ENCODE measurements at regions not wholly inside any gene's neighbourhood (a gene's known extent, or its start where the extent isn't known, plus 50 kb on each side); places are given as distances from the start of the nearest gene placed in this dataset.

DNA sequence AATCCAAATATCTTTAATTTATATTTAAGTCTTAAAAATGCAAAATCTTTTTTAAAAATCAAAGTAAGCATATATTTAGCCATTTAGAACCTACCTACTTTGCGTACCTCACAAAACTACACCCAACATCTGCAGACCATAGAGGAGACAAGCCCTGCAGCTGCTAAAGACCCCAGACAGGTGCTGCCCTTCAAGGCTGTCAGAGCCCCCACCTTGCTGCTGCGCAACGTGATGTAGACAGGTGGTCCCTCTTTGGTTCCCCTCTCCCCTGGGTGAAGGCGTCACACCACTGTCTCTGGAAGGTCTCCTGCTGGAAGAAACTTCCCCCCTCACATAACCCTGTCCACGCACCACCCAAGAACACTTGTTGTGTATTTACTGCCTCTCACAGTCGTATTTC lies 204.5 kb downstream of the ARRDC4 start:
- H3K27me3 ChIP-seq (replicated peaks; ENCODE audit: control insufficient read depth, insufficient read depth, low read length) = peaks cover 9% of the 10 kb centered on the region
- no peaks in the 10 kb centered on the region for H3K9me3 ChIP-seq (ENCODE audit: control insufficient read depth, low read length)
- DNase-seq (ENCODE audit: low read depth) = no peak
- H3K4me1 ChIP-seq (ENCODE audit: control insufficient read depth, insufficient read depth, low read length) = no peaks in the 10 kb centered on the region
- no peaks in the 10 kb centered on the region for H3K36me3 ChIP-seq (ENCODE audit: control insufficient read depth, insufficient read depth, low read length, severe bottlenecking)
- no peak overlapping the region for H3K4me3 ChIP-seq (ENCODE audit: low read length)
- no peak overlapping the region for H3K9ac ChIP-seq (ENCODE audit: low read length)

- no peak for DNase-seq (ENCODE audit: low read depth)
- Histone ChIP-seq H3K9ac (ENCODE audit: low read length) (no peak overlapping the region), H3K4me1 (ENCODE audit: control insufficient read depth, insufficient read depth, low read length) (no peaks in the 10 kb centered on the region), H3K36me3 (ENCODE audit: control insufficient read depth, insufficient read depth, low read length, severe bottlenecking) (no peaks in the 10 kb centered on the region), H3K9me3 (ENCODE audit: control insufficient read depth, low read length) (no peaks in the 10 kb centered on the region), H3K27me3 (replicated peaks; ENCODE audit: control insufficient read depth, insufficient read depth, low read length) (peaks cover 9% of the 10 kb centered on the region), H3K4me3 (ENCODE audit: low read length) (no peak overlapping the region)
Measured at GRCh38 chr15:98167722-98168268, 207.3 kb downstream of the ARRDC4 start.

DNA sequence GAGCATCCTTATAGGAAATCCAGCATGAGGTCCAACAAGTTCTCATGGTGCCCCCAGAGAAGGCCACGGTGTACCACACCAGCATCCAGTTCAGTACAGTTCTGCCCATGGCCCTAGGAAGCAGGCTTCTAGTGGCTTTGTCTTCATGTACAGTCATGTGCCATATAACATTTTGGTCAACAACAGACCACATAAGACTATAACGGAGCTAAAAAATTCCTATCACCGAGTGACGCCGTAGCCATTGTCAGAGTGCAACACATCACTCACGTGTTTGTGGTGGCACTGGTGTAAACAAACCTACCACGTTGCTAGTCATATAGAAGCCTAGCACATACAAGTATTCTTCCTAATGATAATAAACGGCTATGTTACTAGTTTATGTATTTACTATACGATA lies 209.0 kb downstream of the ARRDC4 start:
- Histone ChIP-seq H3K4me3 (ENCODE audit: low read length) (no peak overlapping the region), H3K9me3 (ENCODE audit: control insufficient read depth, low read length) (no peaks in the 10 kb centered on the region), H3K9ac (ENCODE audit: low read length) (no peak overlapping the region), H3K36me3 (ENCODE audit: control insufficient read depth, insufficient read depth, low read length, severe bottlenecking) (no peaks in the 10 kb centered on the region), H3K27me3 (replicated peaks; ENCODE audit: control insufficient read depth, insufficient read depth, low read length) (peaks cover 9% of the 10 kb centered on the region), H3K4me1 (ENCODE audit: control insufficient read depth, insufficient read depth, low read length) (no peaks in the 10 kb centered on the region)
- no peak for DNase-seq (ENCODE audit: low read depth)

GRCh38 chr15:98174286-98174685 lies 213.8 kb downstream of the ARRDC4 start:
- Histone ChIP-seq H3K4me3 (ENCODE audit: low read length) (no peak overlapping the region), H3K36me3 (ENCODE audit: control insufficient read depth, insufficient read depth, low read length, severe bottlenecking) (no peaks in the 10 kb centered on the region), H3K9me3 (ENCODE audit: control insufficient read depth, low read length) (no peaks in the 10 kb centered on the region), H3K4me1 (ENCODE audit: control insufficient read depth, insufficient read depth, low read length) (no peaks in the 10 kb centered on the region), H3K27me3 (replicated peaks; ENCODE audit: control insufficient read depth, insufficient read depth, low read length) (peaks cover 10% of the 10 kb centered on the region), H3K9ac (ENCODE audit: low read length) (no peak overlapping the region)
- no peak for DNase-seq (ENCODE audit: low read depth)

DNA sequence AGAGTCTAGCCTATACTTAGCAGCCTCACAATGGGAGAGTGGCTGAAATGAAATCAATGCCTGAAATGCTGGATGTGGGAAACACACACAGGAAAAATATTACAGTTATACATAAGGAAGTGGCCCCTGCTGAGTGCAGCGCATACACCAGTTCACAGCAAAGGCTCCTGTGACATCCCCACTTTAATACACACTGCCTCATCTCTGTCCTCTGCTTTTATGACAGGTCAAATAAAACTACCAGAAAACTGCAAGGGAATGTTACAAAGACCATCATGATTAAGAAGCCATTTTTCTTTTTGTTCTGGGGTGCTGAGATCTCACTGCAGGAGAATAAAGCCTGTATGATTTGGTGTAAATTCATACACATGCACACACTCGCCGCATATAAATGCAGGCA lies 214.3 kb downstream of the ARRDC4 start:
- Histone ChIP-seq H3K4me1 (ENCODE audit: control insufficient read depth, insufficient read depth, low read length) (no peaks in the 10 kb centered on the region), H3K36me3 (ENCODE audit: control insufficient read depth, insufficient read depth, low read length, severe bottlenecking) (no peaks in the 10 kb centered on the region), H3K9ac (ENCODE audit: low read length) (no peak overlapping the region), H3K4me3 (ENCODE audit: low read length) (no peak overlapping the region), H3K9me3 (ENCODE audit: control insufficient read depth, low read length) (no peaks in the 10 kb centered on the region), H3K27me3 (replicated peaks; ENCODE audit: control insufficient read depth, insufficient read depth, low read length) (peaks cover 10% of the 10 kb centered on the region)
- no peak for DNase-seq (ENCODE audit: low read depth)

GRCh38 chr15:98177966-98178592 lies 217.6 kb downstream of the ARRDC4 start:
- Histone ChIP-seq H3K36me3 (ENCODE audit: control insufficient read depth, insufficient read depth, low read length, severe bottlenecking) (no peaks in the 10 kb centered on the region), H3K4me3 (ENCODE audit: low read length) (no peak overlapping the region), H3K9ac (ENCODE audit: low read length) (no peak overlapping the region), H3K9me3 (ENCODE audit: control insufficient read depth, low read length) (no peaks in the 10 kb centered on the region), H3K27me3 (replicated peaks; ENCODE audit: control insufficient read depth, insufficient read depth, low read length) (peaks cover 24% of the 10 kb centered on the region), H3K4me1 (ENCODE audit: control insufficient read depth, insufficient read depth, low read length) (no peaks in the 10 kb centered on the region)
- DNase-seq (ENCODE audit: low read depth) = peak; percentile 72

- Histone ChIP-seq H3K4me3 (ENCODE audit: low read length) (no peak overlapping the region), H3K9me3 (ENCODE audit: control insufficient read depth, low read length) (no peaks in the 10 kb centered on the region), H3K36me3 (ENCODE audit: control insufficient read depth, insufficient read depth, low read length, severe bottlenecking) (no peaks in the 10 kb centered on the region), H3K4me1 (ENCODE audit: control insufficient read depth, insufficient read depth, low read length) (no peaks in the 10 kb centered on the region), H3K9ac (ENCODE audit: low read length) (no peak overlapping the region), H3K27me3 (replicated peaks; ENCODE audit: control insufficient read depth, insufficient read depth, low read length) (peaks cover 27% of the 10 kb centered on the region)
- DNase-seq (ENCODE audit: low read depth) = no peak
Measured at GRCh38 chr15:98178861-98179260, 218.4 kb downstream of the ARRDC4 start.

DNA sequence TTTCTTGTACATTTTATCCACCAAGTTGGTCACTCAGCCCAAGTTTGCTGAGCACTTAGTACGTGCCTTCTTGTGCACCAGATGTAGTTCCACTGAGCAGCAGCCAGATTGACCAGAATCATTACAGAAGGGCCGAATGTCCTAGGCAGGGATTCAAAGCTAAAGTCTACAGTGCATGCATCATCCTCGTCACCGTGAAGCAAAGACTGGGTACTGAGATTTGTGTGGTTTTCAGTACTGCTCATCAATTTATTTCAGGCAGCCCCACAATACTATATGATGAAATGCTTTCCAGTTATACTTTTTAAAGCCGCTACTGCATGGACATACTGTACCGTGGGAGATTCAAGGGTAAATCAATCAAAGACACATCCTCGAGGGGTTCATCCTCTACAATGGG lies 227.0 kb downstream of the ARRDC4 start:
- Histone ChIP-seq H3K9ac (ENCODE audit: low read length) (no peak overlapping the region), H3K9me3 (ENCODE audit: control insufficient read depth, low read length) (peaks cover 3% of the 10 kb centered on the region), H3K4me1 (ENCODE audit: control insufficient read depth, insufficient read depth, low read length) (no peaks in the 10 kb centered on the region), H3K4me3 (ENCODE audit: low read length) (no peak overlapping the region), H3K27me3 (replicated peaks; ENCODE audit: control insufficient read depth, insufficient read depth, low read length) (peaks cover 11% of the 10 kb centered on the region), H3K36me3 (ENCODE audit: control insufficient read depth, insufficient read depth, low read length, severe bottlenecking) (no peaks in the 10 kb centered on the region)
- DNase-seq (ENCODE audit: low read depth) = no peak

DNA sequence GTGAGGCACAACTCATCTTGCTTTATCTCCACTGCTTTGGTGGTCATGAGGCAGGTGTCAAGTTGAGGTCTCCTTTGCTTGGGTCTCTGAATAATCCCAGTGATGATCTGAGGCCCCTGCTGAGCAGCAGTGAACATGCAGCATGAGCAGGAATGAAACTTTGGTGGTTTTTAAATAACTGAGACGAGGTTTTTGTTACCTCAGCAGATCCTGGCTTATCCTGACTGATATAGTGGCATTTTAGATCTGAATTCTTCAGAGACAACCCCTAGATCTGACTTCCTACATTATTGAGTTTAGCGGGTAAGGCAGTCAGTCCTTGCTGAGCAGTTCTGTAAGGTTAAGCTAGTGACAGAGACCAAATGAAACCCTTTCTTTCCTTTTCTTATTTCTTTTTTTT lies 230.4 kb downstream of the ARRDC4 start:
- DNase-seq (ENCODE audit: low read depth) = no peak
- peaks cover 3% of the 10 kb centered on the region for H3K9me3 ChIP-seq (ENCODE audit: control insufficient read depth, low read length)
- H3K36me3 ChIP-seq (ENCODE audit: control insufficient read depth, insufficient read depth, low read length, severe bottlenecking) = no peaks in the 10 kb centered on the region
- no peak overlapping the region for H3K9ac ChIP-seq (ENCODE audit: low read length)
- H3K4me3 ChIP-seq (ENCODE audit: low read length) = no peak overlapping the region
- H3K4me1 ChIP-seq (ENCODE audit: control insufficient read depth, insufficient read depth, low read length) = no peaks in the 10 kb centered on the region
- H3K27me3 ChIP-seq (replicated peaks; ENCODE audit: control insufficient read depth, insufficient read depth, low read length) = no peaks in the 10 kb centered on the region

DNA sequence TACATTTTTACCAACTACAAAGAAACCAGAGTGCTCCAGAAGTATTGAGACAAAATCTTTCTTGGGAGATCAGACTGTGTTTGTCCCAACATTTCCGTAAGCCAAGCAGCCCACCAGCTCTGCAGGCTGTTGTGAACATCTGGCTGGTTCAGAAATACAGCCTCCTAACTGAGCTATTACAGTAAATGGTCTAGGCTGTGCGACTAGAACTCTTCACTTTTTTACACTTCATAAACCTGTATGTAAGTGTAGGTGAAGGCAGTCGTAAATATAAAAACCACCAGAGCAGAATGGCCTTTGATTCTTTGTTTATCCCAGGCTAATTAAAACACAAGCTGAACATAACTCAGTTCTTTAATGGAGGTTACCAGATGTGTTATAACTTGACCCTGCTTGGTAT lies 235.3 kb downstream of the ARRDC4 start:
- Histone ChIP-seq H3K27me3 (replicated peaks; ENCODE audit: control insufficient read depth, insufficient read depth, low read length) (peaks cover 8% of the 10 kb centered on the region), H3K36me3 (ENCODE audit: control insufficient read depth, insufficient read depth, low read length, severe bottlenecking) (no peaks in the 10 kb centered on the region), H3K4me3 (ENCODE audit: low read length) (no peak overlapping the region), H3K9me3 (ENCODE audit: control insufficient read depth, low read length) (peaks cover 3% of the 10 kb centered on the region), H3K4me1 (ENCODE audit: control insufficient read depth, insufficient read depth, low read length) (no peaks in the 10 kb centered on the region), H3K9ac (ENCODE audit: low read length) (no peak overlapping the region)
- DNase-seq (ENCODE audit: low read depth) = no peak

DNA sequence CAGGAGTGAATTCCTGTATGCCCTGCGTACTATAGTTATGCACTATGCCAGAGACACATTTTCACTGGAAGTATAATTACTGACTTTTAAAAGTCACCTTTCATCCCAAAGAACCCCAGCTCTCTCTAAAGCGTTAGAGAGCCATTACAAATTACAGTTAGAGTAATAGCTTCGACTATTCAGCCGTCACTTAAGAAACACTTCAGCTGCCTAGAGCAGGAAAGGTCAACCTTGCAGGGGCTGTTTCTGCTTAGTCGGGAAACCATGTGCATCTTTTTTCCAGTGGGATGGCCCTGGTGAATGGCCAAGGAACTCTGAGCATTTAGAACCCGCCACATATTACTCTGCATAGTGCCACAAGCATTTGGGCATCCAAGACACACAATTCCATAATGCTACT lies 235.9 kb downstream of the ARRDC4 start:
- no peaks in the 10 kb centered on the region for H3K9me3 ChIP-seq (ENCODE audit: control insufficient read depth, low read length)
- peaks cover 8% of the 10 kb centered on the region for H3K27me3 ChIP-seq (replicated peaks; ENCODE audit: control insufficient read depth, insufficient read depth, low read length)
- H3K4me3 ChIP-seq (ENCODE audit: low read length) = no peak overlapping the region
- no peak for DNase-seq (ENCODE audit: low read depth)
- H3K36me3 ChIP-seq (ENCODE audit: control insufficient read depth, insufficient read depth, low read length, severe bottlenecking) = no peaks in the 10 kb centered on the region
- no peaks in the 10 kb centered on the region for H3K4me1 ChIP-seq (ENCODE audit: control insufficient read depth, insufficient read depth, low read length)
- no peak overlapping the region for H3K9ac ChIP-seq (ENCODE audit: low read length)

DNA sequence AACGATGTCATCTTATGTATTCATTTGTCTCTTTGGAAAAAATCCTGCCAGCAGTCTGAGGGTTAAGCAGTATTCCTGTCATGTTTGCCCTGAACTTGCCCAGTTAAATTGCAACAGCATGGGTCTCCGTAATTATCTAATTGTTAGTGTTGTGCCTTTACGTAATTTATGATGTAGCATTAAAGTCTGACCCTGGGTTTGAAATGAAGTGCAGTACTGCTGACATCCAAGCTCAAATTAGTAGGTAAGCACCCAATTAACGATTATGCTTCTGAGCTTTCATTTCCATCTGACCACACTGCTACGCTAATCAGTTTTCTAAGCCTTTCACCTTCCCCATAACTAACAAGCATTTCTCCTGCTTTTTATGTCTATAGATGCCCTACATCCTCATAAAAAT lies 241.8 kb downstream of the ARRDC4 start:
- no peak overlapping the region for H3K9ac ChIP-seq (ENCODE audit: low read length)
- no peaks in the 10 kb centered on the region for H3K36me3 ChIP-seq (ENCODE audit: control insufficient read depth, insufficient read depth, low read length, severe bottlenecking)
- H3K9me3 ChIP-seq (ENCODE audit: control insufficient read depth, low read length) = no peaks in the 10 kb centered on the region
- no peak overlapping the region for H3K4me3 ChIP-seq (ENCODE audit: low read length)
- H3K27me3 ChIP-seq (replicated peaks; ENCODE audit: control insufficient read depth, insufficient read depth, low read length) = peaks cover 3% of the 10 kb centered on the region
- H3K4me1 ChIP-seq (ENCODE audit: control insufficient read depth, insufficient read depth, low read length) = no peaks in the 10 kb centered on the region
- DNase-seq (ENCODE audit: low read depth) = no peak
